Mesenchymal stem cell (in vitro differentiated cells and primary cell): ENCODE measurements at regions not wholly inside any gene's neighbourhood (a gene's known extent, or its start where the extent isn't known, plus 50 kb on each side); places are given as distances from the start of the nearest gene placed in this dataset.

Experiments
- DNase-seq: peaks from one replicate; pipeline ENCODE4 v3.0.0-alpha.2; 2013
- H2AFZ ChIP-seq: one replicate; pipeline ENCODE4 v1.6.1; 2013; ENCODE audit warnings: low read depth, mild to moderate bottlenecking, control low read depth, inconsistent platforms, low read length, moderate library complexity
- H2AK5ac ChIP-seq: 2 replicates; pipeline ENCODE4 v1.6.1; 2013; ENCODE audit warnings: low read length, moderate library complexity, mild to moderate bottlenecking, inconsistent platforms; ENCODE audit not compliant: severe bottlenecking
- H2BK120ac ChIP-seq: one replicate; pipeline ENCODE4 v1.6.1; 2013; ENCODE audit warnings: low read depth, mild to moderate bottlenecking, inconsistent platforms, low read length, moderate library complexity
- H2BK12ac ChIP-seq, 2 experiments: one replicate each; pipeline ENCODE4 v1.6.1; 2013; ENCODE audit warnings: inconsistent platforms in 2 of 2, low read length in 2 of 2, mild to moderate bottlenecking in 2 of 2, moderate library complexity in 2 of 2, control low read depth in 1 of 2
- H2BK15ac ChIP-seq: one replicate; pipeline ENCODE4 v1.6.1; 2013; ENCODE audit warnings: mild to moderate bottlenecking, low read depth, inconsistent platforms; ENCODE audit not compliant: poor library complexity, severe bottlenecking
- H2BK5ac ChIP-seq: 2 replicates; pipeline ENCODE4 v1.6.1; 2013; ENCODE audit warnings: low read depth, mild to moderate bottlenecking, low read length, control low read depth, inconsistent platforms; ENCODE audit not compliant: poor library complexity, severe bottlenecking
- H3K14ac ChIP-seq, 2 experiments: one replicate each; pipeline ENCODE4 v1.6.1; 2013; ENCODE audit warnings: inconsistent platforms in 2 of 2, low read length in 2 of 2, control low read depth in 1 of 2, mild to moderate bottlenecking in 1 of 2, moderate library complexity in 1 of 2
- H3K18ac ChIP-seq, 2 experiments: one replicate each; pipeline ENCODE4 v1.6.1; 2013; ENCODE audit warnings: inconsistent platforms in 2 of 2, low read length in 2 of 2, control low read depth in 1 of 2, low read depth in 1 of 2, mild to moderate bottlenecking in 1 of 2
- H3K23ac ChIP-seq, 2 experiments: one replicate each; pipeline ENCODE4 v1.6.1; 2013; ENCODE audit warnings: inconsistent platforms in 2 of 2, low read length in 2 of 2, mild to moderate bottlenecking in 2 of 2, moderate library complexity in 2 of 2, control low read depth in 1 of 2
- H3K27ac ChIP-seq: 2 replicates; pipeline ENCODE4 v1.5.1; 2013; ENCODE audit warnings: mild to moderate bottlenecking, moderate library complexity, low read length, control low read depth, inconsistent platforms; ENCODE audit not compliant: poor library complexity, severe bottlenecking
- H3K27me3 ChIP-seq, 2 experiments: 2 replicates each; pipeline versions ENCODE4 v1.6.1 to v1.7.0; 2013; ENCODE audit warnings: low read length in 2 of 2, mild to moderate bottlenecking in 2 of 2, moderate library complexity in 2 of 2, control low read depth in 1 of 2, inconsistent platforms in 1 of 2; ENCODE audit not compliant: control insufficient read depth in 1 of 2, insufficient read depth in 1 of 2
- H3K36me3 ChIP-seq, 2 experiments: 2 replicates each; pipeline versions ENCODE4 v1.6.1 to v1.7.0; 2013; ENCODE audit warnings: low read length in 2 of 2, control low read depth in 1 of 2, inconsistent platforms in 1 of 2, low read depth in 1 of 2, mild to moderate bottlenecking in 1 of 2; ENCODE audit not compliant: insufficient read depth in 2 of 2, control insufficient read depth in 1 of 2
- H3K4ac ChIP-seq, 2 experiments: one replicate each; pipeline ENCODE4 v1.6.1; 2013; ENCODE audit warnings: inconsistent platforms in 2 of 2, low read length in 2 of 2, mild to moderate bottlenecking in 2 of 2, moderate library complexity in 2 of 2, control low read depth in 1 of 2, low read depth in 1 of 2
- H3K4me1 ChIP-seq: 2 replicates; pipeline ENCODE4 v1.6.1; 2013; ENCODE audit warnings: low read depth, low read length, control low read depth; ENCODE audit not compliant: control insufficient read depth, insufficient read depth
- H3K4me2 ChIP-seq: 2 replicates; pipeline ENCODE4 v1.6.1; 2013; ENCODE audit warnings: low read length, mild to moderate bottlenecking, inconsistent platforms; ENCODE audit not compliant: poor library complexity, severe bottlenecking
- H3K4me3 ChIP-seq, 2 experiments: 2 replicates each; pipeline versions ENCODE4 v1.5.1 to v1.7.0; 2013; ENCODE audit warnings: low read length in 2 of 2, mild to moderate bottlenecking in 2 of 2, control low read depth in 1 of 2, low read depth in 1 of 2; ENCODE audit not compliant: insufficient read depth in 1 of 2
- H3K79me1 ChIP-seq: replicated peaks from 2 replicates; pipeline ENCODE4 v1.6.1; 2013; ENCODE audit warnings: mild to moderate bottlenecking, control low read depth, low read length, inconsistent platforms; ENCODE audit not compliant: poor library complexity, severe bottlenecking
- H3K9ac ChIP-seq: 2 replicates; pipeline ENCODE4 v1.7.0; 2013; ENCODE audit warnings: mild to moderate bottlenecking, low read length, moderate library complexity
- H3K9me3 ChIP-seq: 2 replicates; pipeline ENCODE4 v1.7.0; 2013; ENCODE audit warnings: mild to moderate bottlenecking, low read length; ENCODE audit not compliant: control insufficient read depth
- H4K8ac ChIP-seq: one replicate; pipeline ENCODE4 v1.6.1; 2013; ENCODE audit warnings: inconsistent platforms, mild to moderate bottlenecking, low read length, moderate library complexity
- H4K91ac ChIP-seq: one replicate; pipeline ENCODE4 v1.6.1; 2013; ENCODE audit warnings: mild to moderate bottlenecking, low read length, inconsistent platforms
- WGBS: methylation state at CpG from one replicate; pipeline ENCODE4 v1.1.7; 2013; ENCODE audit warnings: mixed read lengths; 5-methylcytosine and 5-hydroxymethylcytosine counted together

DNA sequence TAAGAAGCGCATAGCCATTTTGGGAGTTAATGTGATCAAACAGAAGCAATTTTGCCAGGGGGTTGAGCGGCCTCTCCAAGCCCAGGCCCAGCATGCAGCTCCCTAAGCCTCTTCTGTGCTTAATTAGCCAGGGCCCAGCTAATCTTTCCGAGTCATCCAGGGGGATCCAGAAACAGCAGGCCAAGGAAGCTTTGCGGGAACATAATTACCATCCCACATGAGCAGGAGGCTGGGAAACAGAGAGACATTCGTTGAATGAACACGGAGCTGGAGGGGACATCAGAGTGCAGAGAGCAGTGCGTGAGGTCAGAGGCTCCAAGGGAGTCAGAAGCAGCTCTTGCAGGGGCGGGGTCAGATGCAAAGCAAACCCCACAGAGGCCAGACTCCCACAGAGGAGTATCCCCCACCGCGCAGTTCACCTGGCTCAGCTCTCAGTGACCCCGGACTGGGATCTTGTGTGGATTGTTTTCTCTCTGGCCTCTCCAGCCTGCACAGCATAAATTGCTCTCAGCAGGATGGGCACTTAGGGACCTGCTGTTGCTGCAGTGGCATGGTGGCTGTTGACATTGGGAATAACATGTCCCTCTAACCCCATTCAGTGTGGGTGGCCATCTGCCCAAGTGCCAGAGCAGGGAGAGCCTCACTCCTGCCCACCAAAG, 657.4 kb downstream of the AJAP1 start:
- no peaks in the 10 kb centered on the region for H3K4me1 ChIP-seq
- H3K27me3 ChIP-seq, result no peaks in the 10 kb centered on the region
- no peak overlapping the region for H3K4ac ChIP-seq
- H2AK5ac ChIP-seq, result no peak overlapping the region
- DNase-seq, result no peak
- no peak overlapping the region for H3K4me3 ChIP-seq
- H3K14ac ChIP-seq, result no peak overlapping the region
- no peak overlapping the region for H3K27ac ChIP-seq
- H4K91ac ChIP-seq, result no peak overlapping the region
- H3K9ac ChIP-seq, result no peak overlapping the region
- no peaks in the 10 kb centered on the region for H3K9me3 ChIP-seq
- H2BK15ac ChIP-seq, result no peak overlapping the region
- H4K8ac ChIP-seq, result no peak overlapping the region
- H3K36me3 ChIP-seq, result no peaks in the 10 kb centered on the region
- H3K23ac ChIP-seq, result no peak overlapping the region
- WGBS, result 76% methylated on average over 11 of the region's 11 CpGs
- H3K18ac ChIP-seq, result no peak overlapping the region
- H2AFZ ChIP-seq, result no peak overlapping the region
- no peak overlapping the region for H2BK120ac ChIP-seq
- H2BK12ac ChIP-seq, result no peak overlapping the region
- no peaks in the 10 kb centered on the region for H3K79me1 ChIP-seq
- no peak overlapping the region for H2BK5ac ChIP-seq
- H3K4me2 ChIP-seq, result no peak overlapping the region

DNA sequence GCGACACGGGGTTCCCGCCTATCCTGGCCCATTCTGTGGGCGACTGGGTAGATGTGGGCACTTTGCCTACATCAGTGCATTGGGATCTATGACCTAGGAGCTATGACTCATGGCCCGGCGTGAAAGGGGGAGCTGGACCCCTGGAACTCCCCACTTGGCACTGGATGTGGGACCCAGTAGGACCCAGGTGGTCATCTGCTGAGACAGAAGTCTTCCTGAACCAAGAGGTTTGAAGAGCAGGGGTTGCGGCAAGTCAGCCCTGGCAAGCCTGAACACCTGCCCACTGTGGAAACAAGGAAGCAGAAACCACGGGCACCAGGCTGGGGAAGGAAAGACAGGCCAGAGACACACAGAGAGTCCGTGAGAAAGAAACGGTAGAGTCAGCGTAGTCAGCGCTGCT, 656.7 kb downstream of the AJAP1 start:
- H2AFZ ChIP-seq, result no peak overlapping the region
- no peaks in the 10 kb centered on the region for H3K4me1 ChIP-seq
- H3K23ac ChIP-seq, result no peak overlapping the region
- DNase-seq, result no peak
- H3K4me2 ChIP-seq, result no peak overlapping the region
- H3K79me1 ChIP-seq, result no peaks in the 10 kb centered on the region
- H2BK12ac ChIP-seq, result no peak overlapping the region
- no peak overlapping the region for H2BK5ac ChIP-seq
- no peak overlapping the region for H3K14ac ChIP-seq
- no peak overlapping the region for H2AK5ac ChIP-seq
- H3K9me3 ChIP-seq, result no peaks in the 10 kb centered on the region
- H2BK15ac ChIP-seq, result no peak overlapping the region
- no peak overlapping the region for H3K9ac ChIP-seq
- no peak overlapping the region for H2BK120ac ChIP-seq
- H4K91ac ChIP-seq, result no peak overlapping the region
- H3K27ac ChIP-seq, result no peak overlapping the region
- H3K4ac ChIP-seq, result no peak overlapping the region
- no peak overlapping the region for H3K4me3 ChIP-seq
- H3K36me3 ChIP-seq, result no peaks in the 10 kb centered on the region
- H3K27me3 ChIP-seq, result no peaks in the 10 kb centered on the region
- 63% methylated on average over 12 of the region's 12 CpGs for WGBS
- no peak overlapping the region for H4K8ac ChIP-seq
- no peak overlapping the region for H3K18ac ChIP-seq

GRCh38 chr1:5308249-5308648, 653.8 kb downstream of the AJAP1 start:
- no peak overlapping the region for H2AFZ ChIP-seq
- no peak overlapping the region for H3K4me2 ChIP-seq
- H3K18ac ChIP-seq, result no peak overlapping the region
- H3K4me1 ChIP-seq, result no peaks in the 10 kb centered on the region
- no peaks in the 10 kb centered on the region for H3K27me3 ChIP-seq
- no peak overlapping the region for H3K9ac ChIP-seq
- H2BK15ac ChIP-seq, result no peak overlapping the region
- H2BK5ac ChIP-seq, result no peak overlapping the region
- no peak overlapping the region for H2BK120ac ChIP-seq
- H3K27ac ChIP-seq, result no peak overlapping the region
- no peak overlapping the region for H3K14ac ChIP-seq
- DNase-seq, result no peak
- no peaks in the 10 kb centered on the region for H3K36me3 ChIP-seq
- no peak overlapping the region for H3K23ac ChIP-seq
- 88% methylated on average over 4 of the region's 6 CpGs for WGBS
- H3K4ac ChIP-seq, result no peak overlapping the region
- no peaks in the 10 kb centered on the region for H3K79me1 ChIP-seq
- H4K8ac ChIP-seq, result no peak overlapping the region
- H2AK5ac ChIP-seq, result no peak overlapping the region
- no peak overlapping the region for H4K91ac ChIP-seq
- no peaks in the 10 kb centered on the region for H3K9me3 ChIP-seq
- H3K4me3 ChIP-seq, result no peak overlapping the region
- H2BK12ac ChIP-seq, result no peak overlapping the region

DNA sequence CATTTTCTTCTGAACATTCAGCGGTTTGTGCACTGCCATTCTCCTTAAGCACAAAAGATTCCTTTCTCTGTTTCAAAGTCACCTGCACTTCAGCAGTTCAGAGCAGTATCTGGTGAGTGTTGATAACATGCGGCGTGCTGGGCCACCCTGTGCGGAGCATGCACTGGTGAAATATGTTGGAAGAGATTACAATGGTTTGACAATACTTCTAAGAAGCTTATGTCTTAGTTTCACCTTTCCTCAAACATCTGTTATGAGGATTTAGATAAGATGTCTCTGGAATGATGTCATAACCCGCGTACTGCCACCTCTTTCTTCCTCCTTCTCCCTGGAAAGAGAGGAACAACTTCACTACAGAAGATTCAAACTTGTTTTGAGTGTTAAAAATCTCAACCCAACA, 650.3 kb downstream of the AJAP1 start:
- Histone ChIP-seq H2AK5ac (no peak overlapping the region), H3K4me3 (no peak overlapping the region), H3K27ac (no peak overlapping the region), H3K23ac (no peak overlapping the region), H4K91ac (no peak overlapping the region), H3K9ac (no peak overlapping the region), H3K9me3 (no peaks in the 10 kb centered on the region), H2BK15ac (no peak overlapping the region), H3K18ac (no peak overlapping the region), H4K8ac (no peak overlapping the region), H3K4me1 (no peaks in the 10 kb centered on the region), H3K79me1 (no peaks in the 10 kb centered on the region), H3K27me3 (no peaks in the 10 kb centered on the region), H3K36me3 (no peaks in the 10 kb centered on the region), H2BK5ac (no peak overlapping the region), H2BK12ac (no peak overlapping the region), H3K14ac (no peak overlapping the region), H2AFZ (no peak overlapping the region), H3K4me2 (no peak overlapping the region), H3K4ac (no peak overlapping the region), H2BK120ac (no peak overlapping the region)
- no peak for DNase-seq
- 76% methylated on average over 6 of the region's 6 CpGs for WGBS
